Stomach (tissue), 8 donors: ENCODE measurements at regions not wholly inside any gene's neighbourhood (a gene's known extent, or its start where the extent isn't known, plus 50 kb on each side); places are given as distances from the start of the nearest gene placed in this dataset.

Experiments
- DNase-seq, 2 donors: peaks; one replicate each; pipeline versions ENCODE4 v3.0.0 to v3.0.0-alpha.2; 2013 to 2019
- H3K27ac ChIP-seq, 5 donors: fragments of 200-600 bp in 4 of 5; sonication (generic) in 4 of 5; one replicate each; pipeline ENCODE4 v1.5.1; 2013 to 2019; ENCODE audit warnings: mild to moderate bottlenecking in 1 of 5, moderate library complexity in 1 of 5
- H3K27me3 ChIP-seq, 3 donors: fragments of 200-600 bp; sonication (generic); one replicate each; pipeline ENCODE4 v1.5.1; 2017 to 2019; ENCODE audit warnings: mixed run types in 1 of 3
- H3K36me3 ChIP-seq, 4 donors: fragments of 200-600 bp; sonication (generic); 1 replicate in 3 of 4; 2 replicates in 1 of 4; pipeline ENCODE4 v1.5.1; 2016 to 2019
- H3K4me1 ChIP-seq, 4 donors: fragments of 200-600 bp; sonication (generic); one replicate each; pipeline ENCODE4 v1.5.1; 2016 to 2019
- H3K4me3 ChIP-seq, 4 donors: fragments of 200-600 bp; sonication (generic) in 3 of 4; one replicate each; pipeline ENCODE4 v1.5.1; 2016 to 2019; ENCODE audit warnings: mild to moderate bottlenecking in 1 of 4
- H3K9me3 ChIP-seq, 4 donors: fragments of 200-600 bp; sonication (generic); one replicate each; pipeline ENCODE4 v1.5.1; 2016 to 2019
- EP300 ChIP-seq: sonication (generic); formaldehyde crosslinking; IDR thresholded peaks from one replicate; pipeline ENCODE4 v1.6.1; 2017; ENCODE audit warnings: antibody characterized with exemption
- POLR2A ChIP-seq, 4 donors: fragments of 450-650 bp; IDR thresholded peaks; one replicate each; pipeline ENCODE4 v1.6.1; 2016; ENCODE audit warnings: antibody characterized with exemption in 4 of 4, control low read depth in 2 of 4, mild to moderate bottlenecking in 1 of 4, moderate library complexity in 1 of 4
- POLR2AphosphoS5 ChIP-seq, 3 donors: sonication (generic); formaldehyde crosslinking; IDR thresholded peaks; one replicate each; pipeline ENCODE4 v1.6.1; 2016; ENCODE audit warnings: antibody characterized with exemption in 3 of 3
- WGBS, 5 donors: extraction: QIAGEN DNeasy Blood & Tissue Kit in 3 of 5; methylation state at CpG; one replicate each; pipeline versions ENCODE4 v1.1.5 to v1.1.7; 2013 to 2018; 5-methylcytosine and 5-hydroxymethylcytosine counted together
- intact Hi-C: fragments of 100-400 bp; cut with DNase I; formaldehyde crosslinking; loops from one replicate; pipeline ENCODE4 v1.15.1; 2023; ENCODE audit warnings: low total_unique reads
- TF ChIP-seq, protein P1 (sequence below), 7 experiments: fragments of 450-650 bp in 4 of 7; fragments of 200-600 bp in 3 of 7; sonication (generic) in 3 of 7; IDR thresholded peaks; one replicate each; pipeline ENCODE4 v1.5.1; 2016 to 2019; ENCODE audit warnings: antibody characterized with exemption in 7 of 7, control low read depth in 2 of 7, mild to moderate bottlenecking in 1 of 7
- donor health status: healthy with polysubstance abuse.
- donor health status: Bipolar disorder and iron deficiency.
- donor health status: healthy.

DNA sequence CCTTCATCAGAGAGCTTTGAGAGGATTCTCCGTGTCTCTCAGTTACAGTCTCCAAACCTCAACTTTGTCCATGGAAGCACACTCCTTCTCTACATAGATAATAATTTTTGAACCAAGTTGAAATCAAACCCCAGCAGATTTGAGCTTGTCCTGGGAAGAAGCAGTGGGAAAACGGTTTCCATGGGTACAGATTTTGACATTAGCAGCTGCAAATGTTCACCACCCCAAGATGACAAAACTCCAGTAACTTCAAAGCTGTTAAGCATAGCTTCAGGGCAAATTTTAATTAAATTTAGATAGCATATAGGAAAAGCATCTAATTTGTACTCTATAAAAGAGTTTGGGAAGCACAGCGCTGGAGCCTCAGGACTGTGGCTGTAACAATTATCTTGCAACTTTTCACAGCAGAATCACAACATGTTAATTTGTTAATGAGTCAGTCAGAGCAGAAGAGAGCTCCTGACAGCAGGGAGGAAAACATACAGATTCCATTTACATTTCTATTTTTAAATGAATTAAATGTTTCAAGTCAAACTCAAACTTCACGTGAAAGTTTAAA, 240.7 kb downstream of the BMP7 start:
- Histone ChIP-seq H3K4me1 (peaks cover 0 to 4% (median 0%) of the 10 kb centered on the region in 4 donors), H3K36me3 (no peaks in the 10 kb centered on the region), H3K9me3 (peaks cover 0 to 7% (median 0%) of the 10 kb centered on the region in 4 donors), H3K27me3 (peaks cover 0 to 44% (median 15%) of the 10 kb centered on the region in 3 donors), H3K27ac (no peak overlapping the region), H3K4me3 (no peak overlapping the region)
- DNase-seq, result no peak
- intact Hi-C loops, result no loop called here
- 52 to 67% (median 59%) methylated on average over 4 of the region's 4 CpGs for WGBS, 5 donors
- TF ChIP-seq, protein P1, sequence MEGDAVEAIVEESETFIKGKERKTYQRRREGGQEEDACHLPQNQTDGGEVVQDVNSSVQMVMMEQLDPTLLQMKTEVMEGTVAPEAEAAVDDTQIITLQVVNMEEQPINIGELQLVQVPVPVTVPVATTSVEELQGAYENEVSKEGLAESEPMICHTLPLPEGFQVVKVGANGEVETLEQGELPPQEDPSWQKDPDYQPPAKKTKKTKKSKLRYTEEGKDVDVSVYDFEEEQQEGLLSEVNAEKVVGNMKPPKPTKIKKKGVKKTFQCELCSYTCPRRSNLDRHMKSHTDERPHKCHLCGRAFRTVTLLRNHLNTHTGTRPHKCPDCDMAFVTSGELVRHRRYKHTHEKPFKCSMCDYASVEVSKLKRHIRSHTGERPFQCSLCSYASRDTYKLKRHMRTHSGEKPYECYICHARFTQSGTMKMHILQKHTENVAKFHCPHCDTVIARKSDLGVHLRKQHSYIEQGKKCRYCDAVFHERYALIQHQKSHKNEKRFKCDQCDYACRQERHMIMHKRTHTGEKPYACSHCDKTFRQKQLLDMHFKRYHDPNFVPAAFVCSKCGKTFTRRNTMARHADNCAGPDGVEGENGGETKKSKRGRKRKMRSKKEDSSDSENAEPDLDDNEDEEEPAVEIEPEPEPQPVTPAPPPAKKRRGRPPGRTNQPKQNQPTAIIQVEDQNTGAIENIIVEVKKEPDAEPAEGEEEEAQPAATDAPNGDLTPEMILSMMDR (IDR thresholded peaks at IDR 0.05), result no peak
- TF ChIP-seq EP300 (no peak), POLR2A (IDR thresholded peaks at IDR 0.05) (no peak), POLR2AphosphoS5 (IDR thresholded peaks at IDR 0.05) (no peak)

DNA sequence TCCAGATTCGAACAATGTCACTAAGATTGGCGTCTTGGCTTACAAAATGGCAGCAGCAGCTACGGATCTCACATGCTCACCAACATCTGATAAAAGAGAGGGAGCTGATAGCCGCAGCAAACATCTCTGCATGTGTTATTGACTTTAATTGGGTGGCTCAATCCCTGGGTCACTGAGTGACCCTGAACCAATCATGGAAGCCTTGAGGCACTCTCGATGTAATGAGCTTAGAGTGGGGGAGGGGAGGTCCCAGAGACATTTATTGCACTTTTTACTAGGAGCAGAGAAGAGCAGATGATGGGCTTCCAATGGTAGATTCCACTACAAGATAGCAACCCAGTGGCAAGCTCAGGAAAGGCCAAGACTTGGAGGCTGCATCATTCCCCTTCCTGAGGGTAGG, 238.7 kb downstream of the BMP7 start:
- WGBS, 5 donors, result 41 to 63% (median 49%) methylated on average over 5 of the region's 5 CpGs
- peaks cover 0 to 4% (median 0%) of the 10 kb centered on the region in 4 donors for H3K4me1 ChIP-seq
- H3K27me3 ChIP-seq, result peaks cover 0 to 40% (median 0%) of the 10 kb centered on the region in 3 donors
- no peak overlapping the region for H3K27ac ChIP-seq
- DNase-seq, result no peak
- intact Hi-C loops, result no loop called here
- H3K36me3 ChIP-seq, result no peaks in the 10 kb centered on the region
- TF ChIP-seq, protein P1 (IDR thresholded peaks at IDR 0.05), result no peak
- TF ChIP-seq POLR2A (IDR thresholded peaks at IDR 0.05) (no peak), POLR2AphosphoS5 (IDR thresholded peaks at IDR 0.05) (no peak)
- peaks cover 0 to 7% (median 0%) of the 10 kb centered on the region in 4 donors for H3K9me3 ChIP-seq
- H3K4me3 ChIP-seq, result no peak overlapping the region

DNA sequence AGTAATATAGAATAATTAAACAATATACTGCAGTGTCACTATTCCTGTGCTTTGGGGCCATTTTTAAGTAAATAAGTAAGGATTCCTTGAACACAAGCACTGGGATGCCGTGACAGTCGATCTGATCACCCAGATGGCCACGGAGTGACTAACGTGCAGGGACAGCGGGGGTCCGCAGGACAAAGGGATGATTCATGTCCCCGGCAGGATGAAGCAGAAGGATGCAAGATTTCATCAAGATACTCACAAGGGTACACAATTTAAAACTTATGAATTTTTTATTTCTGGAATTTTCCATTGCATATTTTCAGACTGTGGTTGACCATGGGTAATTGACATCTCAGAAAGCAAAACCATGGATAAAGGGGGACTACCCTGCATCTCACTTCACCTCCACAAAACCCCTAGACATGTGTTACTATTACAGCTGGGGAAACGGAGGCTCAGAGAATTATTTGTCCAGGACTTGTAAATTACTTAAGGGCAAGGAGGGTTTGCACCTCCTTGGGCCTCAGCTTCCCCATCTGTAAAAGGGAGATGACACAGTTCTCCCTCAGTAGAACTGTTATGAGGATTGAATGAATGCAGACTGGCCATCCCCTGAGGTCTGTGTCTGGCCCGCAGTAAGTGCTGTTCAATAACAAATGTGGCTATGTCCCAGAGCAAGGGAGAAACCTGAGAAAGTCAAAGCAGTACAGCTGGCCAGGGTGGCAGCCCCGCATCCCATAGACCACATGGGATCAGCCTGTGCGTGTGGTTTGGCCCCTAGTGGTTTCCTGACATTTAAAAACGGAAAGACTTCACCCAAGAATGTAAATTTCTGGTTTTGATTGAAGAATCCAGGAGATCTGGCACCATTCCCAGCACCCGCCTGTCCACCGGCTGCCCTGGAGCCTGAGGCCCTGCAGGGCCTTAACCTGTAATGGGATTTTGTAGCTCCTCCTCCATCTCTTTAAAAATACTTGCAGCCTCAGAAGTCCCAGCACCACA, 235.5 kb downstream of the BMP7 start:
- Histone ChIP-seq H3K27me3 (peaks cover 0 to 59% (median 0%) of the 10 kb centered on the region in 3 donors), H3K36me3 (no peaks in the 10 kb centered on the region), H3K27ac (no peak overlapping the region), H3K4me1 (peaks cover 0 to 1% (median 0%) of the 10 kb centered on the region in 4 donors), H3K9me3 (peaks cover 0 to 10% (median 4%) of the 10 kb centered on the region in 4 donors), H3K4me3 (no peak overlapping the region)
- intact Hi-C loops, result no loop called here
- peak in 1 of 2 donors; percentile 14 for DNase-seq
- TF ChIP-seq, protein P1 (IDR thresholded peaks at IDR 0.05), result no peak
- TF ChIP-seq POLR2A (IDR thresholded peaks at IDR 0.05) (no peak), POLR2AphosphoS5 (IDR thresholded peaks at IDR 0.05) (no peak), EP300 (no peak)
- WGBS, 5 donors, result 51 to 62% (median 58%) methylated on average over 14 of the region's 14 CpGs

DNA sequence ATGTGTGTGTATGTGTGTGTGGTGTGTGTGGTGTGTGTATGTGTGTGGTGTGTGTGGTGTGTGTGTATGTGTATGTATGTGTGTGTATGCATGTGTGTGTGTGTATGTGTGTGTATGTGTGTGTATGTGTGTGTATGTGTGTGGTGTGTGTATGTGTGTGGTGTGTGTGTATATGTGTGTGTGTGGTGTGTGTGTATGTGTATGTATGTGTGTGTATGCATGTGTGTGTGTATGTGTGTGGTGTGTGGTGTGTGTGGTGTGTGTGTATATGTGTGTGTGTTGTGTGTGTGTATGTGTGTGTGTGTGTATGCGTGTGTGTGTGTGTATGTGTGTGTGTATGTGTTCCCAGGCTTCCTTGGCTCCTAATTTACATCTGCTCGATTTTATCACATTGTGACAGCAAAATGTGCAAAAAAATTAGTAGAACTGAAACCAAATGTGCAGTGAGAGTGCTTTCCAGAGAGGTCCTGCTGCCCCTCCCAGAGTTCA, 234.5 kb downstream of the BMP7 start:
- intact Hi-C loops, result no loop called here
- Histone ChIP-seq H3K27me3 (peaks cover 0 to 62% (median 0%) of the 10 kb centered on the region in 3 donors), H3K27ac (no peak overlapping the region), H3K4me1 (no peaks in the 10 kb centered on the region), H3K36me3 (no peaks in the 10 kb centered on the region), H3K9me3 (peaks cover 0 to 10% (median 4%) of the 10 kb centered on the region in 4 donors), H3K4me3 (no peak overlapping the region)
- no peak for DNase-seq
- TF ChIP-seq, protein P1 (IDR thresholded peaks at IDR 0.05), result no peak
- TF ChIP-seq POLR2A (IDR thresholded peaks at IDR 0.05) (no peak), EP300 (no peak), POLR2AphosphoS5 (IDR thresholded peaks at IDR 0.05) (no peak)
- 42 to 68% (median 57%) methylated on average over 2 of the region's 2 CpGs for WGBS, 5 donors
